Kidney capillary endothelial cell (primary cell): ENCODE measurements at regions not wholly inside any gene's neighbourhood (a gene's known extent, or its start where the extent isn't known, plus 50 kb on each side); places are given as distances from the start of the nearest gene placed in this dataset.
A peak's percentile ranks its signal among the peaks of the same experiment; 100 is the strongest.
"Not testable (repeated sequence)": the region's sequence is repeated elsewhere in the genome, so short reads cannot be mapped to it uniquely, and the experiment has no call there.

Experiments
- DNase-seq: peaks from one replicate; pipeline ENCODE4 v3.0.0-alpha.2; 2018; ENCODE audit warnings: low spot score

GRCh38 chr6:90372450-90372849 lies 75.8 kb upstream of the BACH2 start:
- DNase-seq: no peak

GRCh38 chr6:90370493-90370959 lies 73.9 kb upstream of the BACH2 start:
- DNase-seq: no peak

- DNase-seq: no peak
Observed at GRCh38 chr6:90369651-90370050, 73.0 kb upstream of the BACH2 start.

- peak; percentile 99 for DNase-seq
Observed at GRCh38 chr6:90369024-90369519, 72.4 kb upstream of the BACH2 start.

GRCh38 chr6:90368601-90369000 lies 72.0 kb upstream of the BACH2 start:
- no peak for DNase-seq

- no peak for DNase-seq
Observed at GRCh38 chr6:90368001-90368400, 71.4 kb upstream of the BACH2 start.

GRCh38 chr6:90365565-90366219 lies 69.0 kb upstream of the BACH2 start:
- no peak for DNase-seq

- DNase-seq: no peak
Observed at GRCh38 chr6:90365002-90365401, 68.4 kb upstream of the BACH2 start.

GRCh38 chr6:90364286-90364685 lies 67.6 kb upstream of the BACH2 start:
- DNase-seq: no peak

GRCh38 chr6:90362318-90362717 lies 65.7 kb upstream of the BACH2 start:
- DNase-seq: no peak

GRCh38 chr6:90361174-90361573 lies 64.5 kb upstream of the BACH2 start:
- DNase-seq: no peak

GRCh38 chr6:90358036-90358770 lies 61.6 kb upstream of the BACH2 start:
- DNase-seq: not testable (repeated sequence)

- no peak for DNase-seq
Observed at GRCh38 chr6:90356012-90356421, 59.4 kb upstream of the BACH2 start.

- DNase-seq: no peak
Observed at GRCh38 chr6:90354961-90355360, 58.3 kb upstream of the BACH2 start.

GRCh38 chr6:90351696-90352095 lies 55.1 kb upstream of the BACH2 start:
- DNase-seq: no peak

GRCh38 chr6:90350689-90351554 lies 54.3 kb upstream of the BACH2 start:
- no peak for DNase-seq

- no peak for DNase-seq
Observed at GRCh38 chr6:90347411-90347851, 50.8 kb upstream of the BACH2 start.

- DNase-seq: no peak
Observed at GRCh38 chr6:90346729-90347128, 50.1 kb upstream of the BACH2 start.
